GM21576 (cell line): ENCODE measurements at regions not wholly inside any gene's neighbourhood (a gene's known extent, or its start where the extent isn't known, plus 50 kb on each side); places are given as distances from the start of the nearest gene placed in this dataset.

Experiments
- ATAC-seq: cut with Tn5 transposase; IDR thresholded peaks from one replicate; pipeline ENCODE4 v1.9.1; 2021; ENCODE audit warnings: mild to moderate bottlenecking, moderate library complexity; ENCODE audit not compliant: unreplicated experiment

GRCh38 chr10:3904419-3904960 is 119.5 kb upstream of the KLF6 start:
- ATAC-seq, result no peak

- peak; percentile 8 for ATAC-seq
Observed at GRCh38 chr10:3902809-3903410, 117.9 kb upstream of the KLF6 start.

GRCh38 chr10:3902054-3902808 is 117.2 kb upstream of the KLF6 start:
- peak; percentile 95 for ATAC-seq

GRCh38 chr10:3901370-3901769 is 116.4 kb upstream of the KLF6 start:
- ATAC-seq, result no peak

GRCh38 chr10:3900391-3900790 is 115.4 kb upstream of the KLF6 start:
- ATAC-seq, result no peak

GRCh38 chr10:3898821-3899220 is 113.8 kb upstream of the KLF6 start:
- no peak for ATAC-seq

GRCh38 chr10:3897156-3897555 is 112.1 kb upstream of the KLF6 start:
- ATAC-seq, result no peak

GRCh38 chr10:3896161-3896560 is 111.2 kb upstream of the KLF6 start:
- no peak for ATAC-seq

- ATAC-seq, result no peak
Observed at GRCh38 chr10:3895045-3895631, 110.1 kb upstream of the KLF6 start.

GRCh38 chr10:3893901-3894563 is 109.0 kb upstream of the KLF6 start:
- no peak for ATAC-seq

- no peak for ATAC-seq
Observed at GRCh38 chr10:3892440-3893425, 107.7 kb upstream of the KLF6 start.

- no peak for ATAC-seq
Observed at GRCh38 chr10:3891396-3891795, 106.4 kb upstream of the KLF6 start.

- ATAC-seq, result no peak
Observed at GRCh38 chr10:3890602-3891352, 105.8 kb upstream of the KLF6 start.

GRCh38 chr10:3889961-3890522 is 105.0 kb upstream of the KLF6 start:
- no peak for ATAC-seq

- ATAC-seq, result peak; percentile 66
Observed at GRCh38 chr10:3887885-3888476, 103.0 kb upstream of the KLF6 start.

GRCh38 chr10:3887404-3887803 is 102.4 kb upstream of the KLF6 start:
- ATAC-seq, result peak; percentile 12

- ATAC-seq, result no peak
Observed at GRCh38 chr10:3886641-3887251, 101.7 kb upstream of the KLF6 start.

- ATAC-seq, result no peak
Observed at GRCh38 chr10:3886191-3886590, 101.2 kb upstream of the KLF6 start.
